ENCODE measurements at regions not wholly inside any gene's neighbourhood (a gene's known extent, or its start where the extent isn't known, plus 50 kb on each side); places are given as distances from the start of the nearest gene placed in this dataset.

DNA sequence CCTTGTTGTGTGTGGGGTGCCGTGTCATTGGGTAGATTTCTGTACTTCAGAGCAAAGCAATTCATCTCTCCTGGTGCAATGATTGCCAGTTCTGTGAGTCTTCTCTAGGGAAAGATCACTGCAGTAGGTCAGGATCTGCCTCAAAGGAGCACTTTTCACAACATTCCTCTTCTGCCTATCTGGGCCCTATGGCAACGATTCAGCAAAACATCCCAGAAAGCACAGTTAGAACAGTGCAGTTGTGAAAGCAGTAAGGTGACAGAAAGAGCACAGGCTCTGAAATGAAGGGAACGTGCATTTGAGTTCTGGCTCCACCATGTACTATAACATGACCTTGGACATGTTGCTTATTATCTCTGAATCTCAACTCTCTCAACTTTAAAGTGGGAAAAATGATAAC is 178.5 kb upstream of the N4BP1 start:
- no peaks in the 10 kb centered on the region for H3K36me3 ChIP-seq (ENCODE audit: control insufficient read depth in 4 of 4, insufficient read depth in 4 of 4, low read length in 4 of 4)
- H3K4me3 ChIP-seq = no peak overlapping the region
- no peak overlapping the region for H3K9ac ChIP-seq (ENCODE audit: insufficient read depth in 1 of 2, low read length in 2 of 2)
- H3K27me3 ChIP-seq (ENCODE audit: control insufficient read depth in 3 of 3, insufficient read depth in 3 of 3, low read length in 2 of 3) = no peaks in the 10 kb centered on the region
- ATAC-seq (ENCODE audit: insufficient read depth, low FRiP score) (no peak), DNase-seq (no peak)
- H3K4me1 ChIP-seq (ENCODE audit: control insufficient read depth in 5 of 5, insufficient read depth in 5 of 5, low read length in 5 of 5) = no peaks in the 10 kb centered on the region
- H3K9me3 ChIP-seq (ENCODE audit: control insufficient read depth in 4 of 4, insufficient read depth in 3 of 4, low read length in 3 of 4) = no peaks in the 10 kb centered on the region
- H3K27ac ChIP-seq (ENCODE audit: low read depth in 1 of 2, low read length in 1 of 2) = no peak overlapping the region
- TF ChIP-seq, protein P1, sequence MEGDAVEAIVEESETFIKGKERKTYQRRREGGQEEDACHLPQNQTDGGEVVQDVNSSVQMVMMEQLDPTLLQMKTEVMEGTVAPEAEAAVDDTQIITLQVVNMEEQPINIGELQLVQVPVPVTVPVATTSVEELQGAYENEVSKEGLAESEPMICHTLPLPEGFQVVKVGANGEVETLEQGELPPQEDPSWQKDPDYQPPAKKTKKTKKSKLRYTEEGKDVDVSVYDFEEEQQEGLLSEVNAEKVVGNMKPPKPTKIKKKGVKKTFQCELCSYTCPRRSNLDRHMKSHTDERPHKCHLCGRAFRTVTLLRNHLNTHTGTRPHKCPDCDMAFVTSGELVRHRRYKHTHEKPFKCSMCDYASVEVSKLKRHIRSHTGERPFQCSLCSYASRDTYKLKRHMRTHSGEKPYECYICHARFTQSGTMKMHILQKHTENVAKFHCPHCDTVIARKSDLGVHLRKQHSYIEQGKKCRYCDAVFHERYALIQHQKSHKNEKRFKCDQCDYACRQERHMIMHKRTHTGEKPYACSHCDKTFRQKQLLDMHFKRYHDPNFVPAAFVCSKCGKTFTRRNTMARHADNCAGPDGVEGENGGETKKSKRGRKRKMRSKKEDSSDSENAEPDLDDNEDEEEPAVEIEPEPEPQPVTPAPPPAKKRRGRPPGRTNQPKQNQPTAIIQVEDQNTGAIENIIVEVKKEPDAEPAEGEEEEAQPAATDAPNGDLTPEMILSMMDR (IDR thresholded peaks at IDR 0.05; ENCODE audit: control extremely low read depth, extremely low read depth) = no peak
- WGBS, 2 donors = 71 to 83% methylated on average over 3 of the region's 3 CpGs

GRCh38 chr16:48745541-48745940 is 135.6 kb upstream of the N4BP1 start:
- TF ChIP-seq, protein P1 (IDR thresholded peaks at IDR 0.05; ENCODE audit: control extremely low read depth, extremely low read depth) = no peak
- H3K27me3 ChIP-seq (ENCODE audit: control insufficient read depth in 3 of 3, insufficient read depth in 3 of 3, low read length in 2 of 3) = no peaks in the 10 kb centered on the region
- peaks cover 0 to 13% (median 3%) of the 10 kb centered on the region in 4 donors for H3K9me3 ChIP-seq (ENCODE audit: control insufficient read depth in 4 of 4, insufficient read depth in 3 of 4, low read length in 3 of 4)
- no peak for ATAC-seq (ENCODE audit: insufficient read depth, low FRiP score)
- H3K4me1 ChIP-seq (ENCODE audit: control insufficient read depth in 5 of 5, insufficient read depth in 5 of 5, low read length in 5 of 5) = no peaks in the 10 kb centered on the region
- WGBS, 2 donors = 70 to 76% methylated on average over 4 of the region's 4 CpGs
- no peak overlapping the region for H3K9ac ChIP-seq (ENCODE audit: insufficient read depth in 1 of 2, low read length in 2 of 2)
- no peak overlapping the region for H3K27ac ChIP-seq (ENCODE audit: low read depth in 1 of 2, low read length in 1 of 2)
- H3K4me3 ChIP-seq = no peak overlapping the region
- H3K36me3 ChIP-seq (ENCODE audit: control insufficient read depth in 4 of 4, insufficient read depth in 4 of 4, low read length in 4 of 4) = no peaks in the 10 kb centered on the region
- DNase-seq = no peak

DNA sequence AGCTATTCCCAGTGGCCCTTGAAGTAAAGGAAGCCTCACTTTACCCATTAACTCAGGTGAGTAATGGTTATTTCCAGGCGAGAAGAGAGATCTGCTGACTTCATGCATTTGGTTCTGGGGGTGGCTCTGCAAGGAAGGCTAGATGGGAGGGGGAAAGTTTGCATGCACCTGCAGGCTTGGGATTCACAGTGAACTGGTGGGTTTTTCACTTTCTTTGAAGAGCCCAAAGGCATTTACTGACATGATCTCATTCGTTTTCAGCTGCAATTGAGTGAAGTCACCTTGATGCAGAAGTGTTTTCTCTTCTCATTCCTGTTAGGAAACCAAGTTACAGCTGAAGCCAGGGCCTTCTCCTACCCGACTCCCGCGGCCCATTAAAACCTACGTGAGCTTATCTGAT is 131.0 kb upstream of the N4BP1 start:
- no peaks in the 10 kb centered on the region for H3K27me3 ChIP-seq (ENCODE audit: control insufficient read depth in 3 of 3, insufficient read depth in 3 of 3, low read length in 2 of 3)
- no peak for DNase-seq
- H3K36me3 ChIP-seq (ENCODE audit: control insufficient read depth in 4 of 4, insufficient read depth in 4 of 4, low read length in 4 of 4) = no peaks in the 10 kb centered on the region
- H3K9me3 ChIP-seq (ENCODE audit: control insufficient read depth in 4 of 4, insufficient read depth in 3 of 4, low read length in 3 of 4) = peaks cover 0 to 13% (median 3%) of the 10 kb centered on the region in 4 donors
- no peak overlapping the region for H3K27ac ChIP-seq (ENCODE audit: low read depth in 1 of 2, low read length in 1 of 2)
- TF ChIP-seq, protein P1 (IDR thresholded peaks at IDR 0.05; ENCODE audit: control extremely low read depth, extremely low read depth) = no peak
- no peak overlapping the region for H3K4me3 ChIP-seq
- no peak overlapping the region for H3K9ac ChIP-seq (ENCODE audit: insufficient read depth in 1 of 2, low read length in 2 of 2)
- ATAC-seq (ENCODE audit: insufficient read depth, low FRiP score) = no peak
- no peaks in the 10 kb centered on the region for H3K4me1 ChIP-seq (ENCODE audit: control insufficient read depth in 5 of 5, insufficient read depth in 5 of 5, low read length in 5 of 5)
- 73 to 80% methylated on average over 6 of the region's 6 CpGs for WGBS, 2 donors

- Histone ChIP-seq H3K36me3 (ENCODE audit: control insufficient read depth in 4 of 4, insufficient read depth in 4 of 4, low read length in 4 of 4) (no peaks in the 10 kb centered on the region), H3K9ac (ENCODE audit: insufficient read depth in 1 of 2, low read length in 2 of 2) (no peak overlapping the region), H3K27me3 (ENCODE audit: control insufficient read depth in 3 of 3, insufficient read depth in 3 of 3, low read length in 2 of 3) (no peaks in the 10 kb centered on the region), H3K9me3 (ENCODE audit: control insufficient read depth in 4 of 4, insufficient read depth in 3 of 4, low read length in 3 of 4) (peaks cover 0 to 4% (median 0%) of the 10 kb centered on the region in 4 donors), H3K27ac (ENCODE audit: low read depth in 1 of 2, low read length in 1 of 2) (no peak overlapping the region), H3K4me3 (no peak overlapping the region), H3K4me1 (ENCODE audit: control insufficient read depth in 5 of 5, insufficient read depth in 5 of 5, low read length in 5 of 5) (no peaks in the 10 kb centered on the region)
- ATAC-seq (ENCODE audit: insufficient read depth, low FRiP score) (no peak), DNase-seq (no peak)
- TF ChIP-seq, protein P1 (IDR thresholded peaks at IDR 0.05; ENCODE audit: control extremely low read depth, extremely low read depth) = no peak
These were observed 124.2 kb upstream of the N4BP1 start for GRCh38 chr16:48734220-48734619.
